ENCODE measurements at regions not wholly inside any gene's neighbourhood (a gene's known extent, or its start where the extent isn't known, plus 50 kb on each side); places are given as distances from the start of the nearest gene placed in this dataset.
A peak's percentile ranks its signal among the peaks of the same experiment; 100 is the strongest.

- H4K20me1 ChIP-seq (replicated peaks in 1 of 2; ENCODE audit: control insufficient read depth in 1 of 2, insufficient read depth in 2 of 2, low read length in 2 of 2): no peaks in the 10 kb centered on the region
- DNase-seq (ENCODE audit: low read depth in 1 of 2, low spot score in 2 of 2) (no peak), FAIRE-seq (no peak)
- 0 out of 2 replicates have a peak overlapping the region, but pooled peaks have one; percentile 5 for H2AFZ ChIP-seq (ENCODE audit: low read length)
- peak overlapping the region; percentile 75; the same call in 1 of the 2 replicates for H2BK12ac ChIP-seq (ENCODE audit: low read depth, low read length)
- H3K36me3 ChIP-seq (ENCODE audit: control insufficient read depth in 2 of 4, insufficient read depth in 4 of 4, low read length in 3 of 4): no peaks in the 10 kb centered on the region
- POLR2A ChIA-PET (ENCODE audit: partially characterized antibody): interaction anchor here (1.1 to 1.2 kb wide), 2 partner anchors 8 to 108 kb away, joined by 3 read pairs; no protein-coding TSS in a partner anchor
- no peak overlapping the region for H4K5ac ChIP-seq (ENCODE audit: insufficient read length, low read depth, low read length)
- H4K8ac ChIP-seq (ENCODE audit: extremely low read depth, insufficient read depth, low read length): no peak overlapping the region
- H3K14ac ChIP-seq (ENCODE audit: insufficient read length): no peak overlapping the region
- H2AK5ac ChIP-seq (ENCODE audit: low read depth, low read length): peak overlapping the region; percentile 86; the same call in 1 of the 2 replicates
- H3K27me3 ChIP-seq (replicated peaks in 1 of 4; ENCODE audit: control insufficient read depth in 3 of 4, extremely low read depth in 1 of 4, insufficient read depth in 3 of 4, low read length in 3 of 4): no peaks in the 10 kb centered on the region
- 86% methylated on average over 7 of the region's 7 CpGs; no CpG with 5 or more reads in 1 of the 2 experiments for WGBS, 2 experiments (ENCODE audit: extremely low coverage in 1 of 2, insufficient coverage in 1 of 2, insufficient read length in 1 of 2, insufficient replicate concordance in 2 of 2, low coverage in 1 of 2, low lambda C conversion rate in 2 of 2, missing lambda C conversion rate in 1 of 2)
- H3K4me1 ChIP-seq (replicated peaks in 1 of 4; ENCODE audit: control insufficient read depth in 3 of 4, insufficient read depth in 4 of 4, low read length in 3 of 4): peaks cover 8 to 15% (median 12%) of the 10 kb centered on the region in 4 experiments
- H3K79me1 ChIP-seq (ENCODE audit: low read depth, low read length): no peaks in the 10 kb centered on the region
- H3K23ac ChIP-seq (ENCODE audit: insufficient read length): no peak overlapping the region
- no peak overlapping the region for H3K27ac ChIP-seq (ENCODE audit: low read depth, low read length)
- no peak overlapping the region for H4K91ac ChIP-seq (replicated peaks; ENCODE audit: insufficient read length, low read length)
- H2BK20ac ChIP-seq (ENCODE audit: low read length): 0 out of 2 replicates have a peak overlapping the region, but pooled peaks have one; percentile 61
- H3K4ac ChIP-seq (replicated peaks; ENCODE audit: insufficient read length, low read depth, low read length): no peak overlapping the region
- no peaks in the 10 kb centered on the region for H3K79me2 ChIP-seq (ENCODE audit: control insufficient read depth in 1 of 2, insufficient read depth in 2 of 2, low read length in 2 of 2)
- no peaks in the 10 kb centered on the region for H3K23me2 ChIP-seq (ENCODE audit: low read depth, low read length)
- H3K4me2 ChIP-seq (ENCODE audit: insufficient read depth in 1 of 2, low read depth in 2 of 2, low read length in 2 of 2): no peak overlapping the region
- H2BK5ac ChIP-seq (ENCODE audit: low read depth, low read length): no peak overlapping the region
- H3K18ac ChIP-seq (ENCODE audit: extremely low read depth, low read length): no peak overlapping the region
- H2BK120ac ChIP-seq (replicated peaks; ENCODE audit: low read depth, low read length): no peak overlapping the region
- TF ChIP-seq POU5F1 (IDR thresholded peaks at IDR 0.05; ENCODE audit: low read depth, low read length): no peak
- no peak for TF ChIP-seq SIX5 (IDR thresholded peaks at IDR 0.05; ENCODE audit: low read depth, low read length)
- TF ChIP-seq TEAD4 (IDR thresholded peaks at IDR 0.05; ENCODE audit: low read depth, low read length): no peak
- TF ChIP-seq EZH2 (IDR thresholded peaks at IDR 0.05; ENCODE audit: low read depth, low read length, severe bottlenecking): no peak
- no peak for TF ChIP-seq ZNF274 (IDR thresholded peaks at IDR 0.05; ENCODE audit: borderline replicate concordance, extremely low read depth, low read length)
- no peak for TF ChIP-seq MAFK (IDR thresholded peaks at IDR 0.05; ENCODE audit: low read depth, low read length)
- TF ChIP-seq MAX (IDR thresholded peaks at IDR 0.05): no peak
- no peak for TF ChIP-seq SIN3A (conservative IDR thresholded peaks at IDR 0.05 in 1 of 2, IDR thresholded peaks at IDR 0.05 in 1 of 2; ENCODE audit: low read depth in 1 of 2, low read length in 2 of 2)
- TF ChIP-seq GTF2F1 (IDR thresholded peaks at IDR 0.05; ENCODE audit: borderline replicate concordance, low read depth, low read length): no peak
- TF ChIP-seq BACH1 (IDR thresholded peaks at IDR 0.05; ENCODE audit: low read length): no peak
- TF ChIP-seq GABPA (IDR thresholded peaks at IDR 0.05; ENCODE audit: borderline replicate concordance, insufficient read depth, low read length): no peak
- TF ChIP-seq RFX5 (IDR thresholded peaks at IDR 0.05; ENCODE audit: borderline replicate concordance, low read depth, low read length): no peak
- TF ChIP-seq JUN (IDR thresholded peaks at IDR 0.05; ENCODE audit: low read depth, low read length): no peak
- no peak for TF ChIP-seq CBX5 (IDR thresholded peaks at IDR 0.05; ENCODE audit: low read depth, low read length)
- no peak for TF ChIP-seq BRCA1 (IDR thresholded peaks at IDR 0.05; ENCODE audit: low read depth, low read length)
- H2BK15ac ChIP-seq (ENCODE audit: low read length): peak overlapping the region; percentile 97; the same call in 1 of the 2 replicates
- no peaks in the 10 kb centered on the region for H3K9me3 ChIP-seq (ENCODE audit: insufficient read depth in 2 of 2, low read depth in 1 of 2, low read length in 1 of 2)
- CTCF ChIA-PET (ENCODE audit: partially characterized antibody): interaction anchor here (0.8 to 1.5 kb wide), 5 partner anchors 9 to 79 kb away, joined by 3 to 5 read pairs (median 3); no protein-coding TSS in a partner anchor
- no peak overlapping the region for H3K56ac ChIP-seq (replicated peaks; ENCODE audit: insufficient read length, low read depth, low read length)
- no peak overlapping the region for H3K9ac ChIP-seq (replicated peaks in 1 of 4; ENCODE audit: extremely low read depth in 1 of 4, low read depth in 3 of 4, low read length in 3 of 4)
- H3K4me3 ChIP-seq (ENCODE audit: extremely low read depth in 1 of 4, insufficient read depth in 2 of 4, low read depth in 3 of 4, low read length in 4 of 4): no peak overlapping the region
Observed at GRCh38 chr5:142219146-142219545, 105.7 kb downstream of the SPRY4 start.
